Progenitor cell of endocrine pancreas (in vitro differentiated cells): ENCODE measurements at regions not wholly inside any gene's neighbourhood (a gene's known extent, or its start where the extent isn't known, plus 50 kb on each side); places are given as distances from the start of the nearest gene placed in this dataset.

Experiments used
- DNase-seq: peaks from one replicate; pipeline ENCODE4 v3.0.0; 2021; ENCODE audit warnings: low spot score; ENCODE audit not compliant: unreplicated experiment
- H3K27ac Mint-ChIP-seq: 2 replicates; pipeline ENCODE4 v1.8.0; 2021; ENCODE audit warnings: mild to moderate bottlenecking, moderate library complexity, mixed read lengths
- H3K27me3 Mint-ChIP-seq: 2 replicates; pipeline ENCODE4 v1.8.0; 2021; ENCODE audit warnings: mixed read lengths
- H3K36me3 Mint-ChIP-seq: 2 replicates; pipeline ENCODE4 v1.8.0; 2022; ENCODE audit warnings: mixed read lengths; ENCODE audit not compliant: insufficient read depth
- H3K4me1 Mint-ChIP-seq: 2 replicates; pipeline ENCODE4 v1.8.0; 2021; ENCODE audit warnings: low read depth, mixed read lengths
- H3K4me3 Mint-ChIP-seq: 2 replicates; pipeline ENCODE4 v1.8.0; 2021; ENCODE audit warnings: low read depth, mild to moderate bottlenecking, moderate library complexity, mixed read lengths
- H3K9me3 Mint-ChIP-seq: 2 replicates; pipeline ENCODE4 v1.8.0; 2021; ENCODE audit warnings: low read depth, mixed read lengths
- TF ChIP-seq, protein P1 (sequence below): fragments of 200-600 bp; sonication (generic); IDR thresholded peaks from one replicate; pipeline ENCODE4 v1.5.0; 2021; ENCODE audit warnings: antibody characterized with exemption, mild to moderate bottlenecking; ENCODE audit not compliant: unreplicated experiment

DNA sequence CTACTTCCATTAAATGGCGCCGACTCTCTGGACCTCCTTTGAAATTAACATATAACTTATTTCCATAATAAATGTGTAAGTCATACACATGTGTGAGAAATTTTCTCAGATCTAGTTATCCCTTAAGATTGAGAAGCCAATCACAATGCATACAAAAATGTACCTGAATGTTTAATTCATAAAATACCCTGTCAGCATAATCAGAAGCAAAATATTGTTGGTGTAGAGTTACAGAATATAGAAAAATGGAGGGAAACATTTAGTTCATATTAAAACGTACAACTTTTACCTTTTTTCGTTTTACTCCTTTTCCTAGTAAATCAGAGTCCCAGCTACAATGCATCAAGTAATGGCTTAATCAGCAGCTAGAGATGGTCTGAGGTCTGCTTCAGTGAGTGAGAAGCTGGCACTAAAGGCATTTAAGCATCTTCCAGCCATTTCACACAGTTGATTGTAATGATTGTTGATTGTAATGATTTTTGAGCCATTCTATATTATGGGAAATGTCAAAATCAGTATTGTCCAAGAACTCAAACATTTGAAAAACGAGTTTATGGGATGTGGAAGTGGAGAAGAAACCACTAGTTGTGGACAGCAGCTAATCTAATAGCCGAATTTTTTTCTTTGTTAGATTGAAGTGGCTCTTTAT lies 81.8 kb downstream of the ANXA1 start:
- DNase-seq: no peak
- TF ChIP-seq, protein P1, sequence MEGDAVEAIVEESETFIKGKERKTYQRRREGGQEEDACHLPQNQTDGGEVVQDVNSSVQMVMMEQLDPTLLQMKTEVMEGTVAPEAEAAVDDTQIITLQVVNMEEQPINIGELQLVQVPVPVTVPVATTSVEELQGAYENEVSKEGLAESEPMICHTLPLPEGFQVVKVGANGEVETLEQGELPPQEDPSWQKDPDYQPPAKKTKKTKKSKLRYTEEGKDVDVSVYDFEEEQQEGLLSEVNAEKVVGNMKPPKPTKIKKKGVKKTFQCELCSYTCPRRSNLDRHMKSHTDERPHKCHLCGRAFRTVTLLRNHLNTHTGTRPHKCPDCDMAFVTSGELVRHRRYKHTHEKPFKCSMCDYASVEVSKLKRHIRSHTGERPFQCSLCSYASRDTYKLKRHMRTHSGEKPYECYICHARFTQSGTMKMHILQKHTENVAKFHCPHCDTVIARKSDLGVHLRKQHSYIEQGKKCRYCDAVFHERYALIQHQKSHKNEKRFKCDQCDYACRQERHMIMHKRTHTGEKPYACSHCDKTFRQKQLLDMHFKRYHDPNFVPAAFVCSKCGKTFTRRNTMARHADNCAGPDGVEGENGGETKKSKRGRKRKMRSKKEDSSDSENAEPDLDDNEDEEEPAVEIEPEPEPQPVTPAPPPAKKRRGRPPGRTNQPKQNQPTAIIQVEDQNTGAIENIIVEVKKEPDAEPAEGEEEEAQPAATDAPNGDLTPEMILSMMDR: no peak
- Mint-ChIP-seq H3K9me3 (no peaks in the 10 kb centered on the region), H3K27me3 (no peaks in the 10 kb centered on the region), H3K4me3 (no peak overlapping the region), H3K4me1 (no peaks in the 10 kb centered on the region), H3K36me3 (no peaks in the 10 kb centered on the region), H3K27ac (no peak overlapping the region)

DNA sequence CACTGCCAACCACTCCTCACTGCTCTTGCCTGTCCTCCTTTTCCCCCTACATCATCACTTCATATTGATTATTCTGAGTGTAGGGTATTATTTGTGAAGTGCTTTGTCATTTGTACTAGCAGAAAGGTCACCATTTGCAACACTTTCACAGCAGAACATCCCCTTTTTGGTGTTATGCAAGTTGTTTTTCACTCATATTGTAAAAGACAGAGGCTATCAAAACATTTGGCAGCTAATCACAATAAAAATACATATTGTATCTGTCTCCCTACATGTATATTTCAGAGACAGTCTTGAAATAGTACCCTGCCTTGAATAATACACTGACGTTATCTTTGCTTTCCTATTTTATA lies 82.3 kb downstream of the ANXA1 start:
- Mint-ChIP-seq H3K27ac (no peak overlapping the region), H3K4me3 (no peak overlapping the region), H3K9me3 (no peaks in the 10 kb centered on the region), H3K4me1 (no peaks in the 10 kb centered on the region), H3K27me3 (no peaks in the 10 kb centered on the region), H3K36me3 (no peaks in the 10 kb centered on the region)
- no peak for DNase-seq
- TF ChIP-seq, protein P1: no peak

DNA sequence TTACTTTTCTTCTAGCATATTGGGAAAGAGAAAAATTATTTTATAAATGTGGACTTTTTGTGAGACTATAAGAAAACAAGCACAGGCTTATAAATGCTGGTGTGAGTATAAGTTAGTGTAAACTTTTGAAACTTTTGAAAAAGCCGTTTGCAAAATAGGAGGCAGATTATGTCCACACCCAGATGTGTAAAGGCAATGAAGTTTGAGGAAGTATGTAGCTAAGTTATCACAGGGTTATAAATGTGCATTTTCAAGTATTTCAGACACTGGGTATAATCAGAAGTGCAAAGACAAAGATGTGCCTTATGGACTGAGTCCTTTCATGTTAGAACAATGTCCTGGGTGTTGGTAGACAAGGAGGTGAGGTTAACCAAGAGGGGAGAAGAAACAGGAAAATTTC lies 85.5 kb downstream of the ANXA1 start:
- TF ChIP-seq, protein P1: no peak

DNA sequence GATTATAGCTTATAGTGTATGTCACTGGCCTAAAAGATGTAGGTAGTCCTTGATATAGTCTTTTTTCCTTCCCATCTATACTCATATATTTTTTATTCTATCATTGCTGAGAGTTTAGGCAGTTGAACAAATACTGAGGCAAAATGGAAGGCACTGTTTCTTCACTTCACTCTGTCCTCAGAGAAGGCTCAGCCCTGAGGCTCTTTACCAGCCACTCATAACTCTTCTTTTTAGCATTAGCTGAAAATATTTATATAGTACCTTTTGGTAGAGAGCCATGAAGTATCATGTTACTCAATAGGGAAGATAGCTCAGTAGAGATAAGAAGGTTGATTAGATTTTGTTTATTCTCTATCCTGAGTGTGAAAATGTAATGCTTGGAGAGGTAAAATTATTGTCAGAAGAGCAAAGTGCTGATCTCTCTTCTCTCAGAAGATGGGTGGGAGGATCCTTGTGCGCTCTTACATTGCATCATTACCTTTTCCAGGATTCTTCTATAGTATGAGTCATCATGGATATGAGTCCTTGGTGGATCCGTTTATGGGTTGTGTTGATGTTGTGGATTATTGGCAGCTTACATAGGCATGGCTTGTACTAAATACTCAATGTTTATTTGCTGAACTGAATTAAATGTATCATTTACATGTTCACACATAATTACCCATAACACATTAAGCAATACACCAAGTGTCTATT lies 88.1 kb downstream of the ANXA1 start:
- Mint-ChIP-seq H3K4me3 (no peak overlapping the region), H3K36me3 (no peaks in the 10 kb centered on the region), H3K9me3 (no peaks in the 10 kb centered on the region), H3K27ac (no peak overlapping the region), H3K4me1 (no peaks in the 10 kb centered on the region), H3K27me3 (no peaks in the 10 kb centered on the region)
- DNase-seq: no peak
- TF ChIP-seq, protein P1: no peak

More for the DNA sequence above, 85.5 kb downstream of the ANXA1 start:
- no peak for DNase-seq
- no peak overlapping the region for H3K4me3 Mint-ChIP-seq
- H3K27me3 Mint-ChIP-seq: no peaks in the 10 kb centered on the region
- H3K4me1 Mint-ChIP-seq: no peaks in the 10 kb centered on the region
- H3K36me3 Mint-ChIP-seq: no peaks in the 10 kb centered on the region
- no peak overlapping the region for H3K27ac Mint-ChIP-seq
- H3K9me3 Mint-ChIP-seq: no peaks in the 10 kb centered on the region

DNA sequence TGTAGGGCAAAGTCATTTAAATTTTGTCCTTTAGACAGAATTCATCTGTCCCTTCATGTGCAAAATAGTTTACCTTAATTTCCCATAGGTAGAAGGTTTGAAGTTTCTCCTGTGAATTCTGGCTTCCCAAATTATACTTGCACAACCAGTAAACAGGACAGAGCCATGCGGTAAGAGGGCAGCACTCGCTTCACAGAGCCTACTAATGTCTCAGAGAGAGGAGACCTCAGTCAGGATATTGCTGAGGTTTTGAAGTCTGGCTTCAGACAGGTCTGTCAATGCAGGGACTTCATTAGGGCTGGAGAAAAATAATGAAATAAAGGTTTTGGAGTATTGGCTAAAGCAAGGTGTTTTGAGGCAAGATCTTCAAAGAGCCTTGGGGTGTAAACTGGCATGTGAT lies 91.4 kb downstream of the ANXA1 start:
- TF ChIP-seq, protein P1: no peak
- no peak for DNase-seq

More for the DNA sequence above, 91.4 kb downstream of the ANXA1 start:
- Mint-ChIP-seq H3K4me1 (no peaks in the 10 kb centered on the region), H3K9me3 (no peaks in the 10 kb centered on the region), H3K27me3 (peaks cover 2% of the 10 kb centered on the region), H3K4me3 (no peak overlapping the region), H3K36me3 (no peaks in the 10 kb centered on the region), H3K27ac (no peak overlapping the region)
